Neural cell (in vitro differentiated cells): ENCODE measurements at regions not wholly inside any gene's neighbourhood (a gene's known extent, or its start where the extent isn't known, plus 50 kb on each side); places are given as distances from the start of the nearest gene placed in this dataset.

ENCODE experiments used
- H2AFZ ChIP-seq: fragments of 200-600, 300-800 bp; sonication (generic), shearing (Covaris generic); 2 replicates; pipeline ENCODE4 v1.6.0; 2014; ENCODE audit warnings: low read depth, mild to moderate bottlenecking, antibody characterized with exemption, low read length, moderate library complexity
- H3F3A ChIP-seq: fragments of 200-600 bp; shearing (Covaris generic); 2 replicates; pipeline ENCODE4 v1.6.1; 2016; ENCODE audit warnings: mild to moderate bottlenecking, moderate library complexity, mixed read lengths, antibody characterized with exemption, low read length; ENCODE audit not compliant: insufficient read depth, poor library complexity, severe bottlenecking
- H3K27ac ChIP-seq: fragments of 200-600, 300-800 bp; sonication (generic), shearing (Covaris generic); 2 replicates; pipeline ENCODE4 v1.5.1; 2014; ENCODE audit warnings: mild to moderate bottlenecking, low read length, moderate library complexity
- H3K27me3 ChIP-seq: fragments of 300-800, 200-600 bp; sonication (generic), shearing (Covaris generic); 2 replicates; pipeline ENCODE4 v1.6.0; 2014; ENCODE audit warnings: mild to moderate bottlenecking, low read depth, low read length, moderate library complexity; ENCODE audit not compliant: insufficient read depth
- H3K36me3 ChIP-seq: fragments of 300-800, 200-600 bp; sonication (generic), shearing (Covaris generic); 2 replicates; pipeline ENCODE4 v1.5.1; 2014; ENCODE audit warnings: mild to moderate bottlenecking, antibody characterized with exemption, low read length, moderate library complexity; ENCODE audit not compliant: insufficient read depth
- H3K4me2 ChIP-seq: fragments of 300-800, 200-600 bp; sonication (generic), shearing (Covaris generic); 2 replicates; pipeline ENCODE4 v1.6.0; 2014; ENCODE audit warnings: mild to moderate bottlenecking, low read length
- H3K4me3 ChIP-seq: fragments of 300-800, 200-600 bp; sonication (generic), shearing (Covaris generic); 2 replicates; pipeline ENCODE4 v1.5.1; 2014; ENCODE audit warnings: mild to moderate bottlenecking, low read length, moderate library complexity
- H3K79me2 ChIP-seq: fragments of 200-600 bp; shearing (Covaris generic); replicated peaks from 2 replicates; pipeline ENCODE4 v1.6.0; 2014; ENCODE audit warnings: mild to moderate bottlenecking, low read length, moderate library complexity; ENCODE audit not compliant: insufficient read depth
- H3K9ac ChIP-seq: fragments of 300-800, 200-600 bp; sonication (generic), shearing (Covaris generic); 2 replicates; pipeline ENCODE4 v1.6.1; 2016; ENCODE audit warnings: mild to moderate bottlenecking, low read length, mixed read lengths
- H3K9me2 ChIP-seq: fragments of 200-600 bp; shearing (Covaris generic); 2 replicates; pipeline ENCODE4 v1.6.1; 2016; ENCODE audit warnings: mild to moderate bottlenecking, low read length, mixed read lengths; ENCODE audit not compliant: insufficient read depth
- H3K9me3 ChIP-seq: fragments of 200-600, 300-800 bp; sonication (generic), shearing (Covaris generic); 2 replicates; pipeline ENCODE4 v1.6.1; 2016; ENCODE audit warnings: mild to moderate bottlenecking, mixed run types, low read length, moderate library complexity, mixed read lengths
- H4K20me1 ChIP-seq: fragments of 200-600 bp; shearing (Covaris generic); 2 replicates; pipeline ENCODE4 v1.6.1; 2016; ENCODE audit warnings: mild to moderate bottlenecking, mixed run types; ENCODE audit not compliant: insufficient read depth
- CTCF ChIP-seq: fragments of 450-650 bp; IDR thresholded peaks from 2 replicates; pipeline ENCODE4 v1.5.1; 2014; ENCODE audit warnings: antibody characterized with exemption, mild to moderate bottlenecking, moderate library complexity; ENCODE audit not compliant: poor library complexity, severe bottlenecking
- EP300 ChIP-seq: fragments of 450-650 bp; conservative IDR thresholded peaks from 2 replicates; pipeline ENCODE4 v1.6.1; 2014; ENCODE audit warnings: antibody characterized with exemption, mild to moderate bottlenecking, moderate library complexity; ENCODE audit not compliant: poor library complexity, severe bottlenecking
- EZH2 ChIP-seq: fragments of 200-600, 300-800 bp; shearing (Covaris generic), sonication (generic); IDR thresholded peaks from 2 replicates; pipeline ENCODE4 v1.6.1; 2014; ENCODE audit warnings: antibody characterized with exemption, low read length, borderline replicate concordance, mild to moderate bottlenecking; ENCODE audit not compliant: insufficient read depth, poor library complexity, severe bottlenecking
- MXI1 ChIP-seq: fragments of 450-650 bp; conservative IDR thresholded peaks from 2 replicates; pipeline ENCODE4 v1.6.1; 2014; ENCODE audit warnings: antibody characterized with exemption, mild to moderate bottlenecking; ENCODE audit not compliant: poor library complexity, severe bottlenecking
- POLR2AphosphoS5 ChIP-seq: IDR thresholded peaks from 2 replicates; pipeline ENCODE4 v1.6.1; 2012
- RAD21 ChIP-seq: fragments of 450-650 bp; conservative IDR thresholded peaks from 2 replicates; pipeline ENCODE4 v1.6.1; 2014; ENCODE audit warnings: antibody characterized with exemption, mild to moderate bottlenecking, moderate library complexity
- REST ChIP-seq: IDR thresholded peaks from 2 replicates; pipeline ENCODE4 v1.6.1; 2012; ENCODE audit warnings: borderline replicate concordance
- SMC3 ChIP-seq: fragments of 450-650 bp; conservative IDR thresholded peaks from 2 replicates; pipeline ENCODE4 v1.6.1; 2014; ENCODE audit warnings: antibody characterized with exemption, mild to moderate bottlenecking, moderate library complexity; ENCODE audit not compliant: poor library complexity
- TAF1 ChIP-seq: IDR thresholded peaks from 2 replicates; pipeline ENCODE4 v1.6.1; 2012; ENCODE audit warnings: low read depth

DNA sequence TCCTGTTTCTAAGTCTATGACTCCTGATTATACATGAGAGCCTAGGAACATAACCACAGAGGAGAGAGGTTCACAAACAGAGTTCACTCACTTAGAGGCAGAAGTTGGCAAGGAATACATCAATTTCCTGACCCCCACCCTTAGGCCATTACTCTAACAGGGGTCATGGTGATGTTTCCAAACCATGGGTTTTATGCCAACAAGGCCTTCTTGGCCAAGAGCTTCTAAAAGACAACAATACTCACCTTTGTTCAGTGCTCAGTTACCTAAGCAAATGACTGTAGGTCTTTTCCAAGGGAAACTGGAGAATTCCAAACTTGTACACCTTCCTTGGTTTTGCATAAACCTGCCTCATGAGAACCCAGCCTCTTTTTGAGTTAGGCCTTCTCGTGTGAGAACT lies 52.6 kb downstream of the ERICH4 start:
- Histone ChIP-seq H3K4me3 (no peak overlapping the region), H3K9me3 (no peaks in the 10 kb centered on the region), H3K79me2 (no peaks in the 10 kb centered on the region), H3K9ac (no peak overlapping the region), H2AFZ (no peak overlapping the region), H3K9me2 (no peaks in the 10 kb centered on the region), H3F3A (no peaks in the 10 kb centered on the region), H3K36me3 (no peaks in the 10 kb centered on the region), H3K27me3 (no peaks in the 10 kb centered on the region), H3K27ac (no peak overlapping the region), H3K4me2 (no peak overlapping the region), H4K20me1 (no peaks in the 10 kb centered on the region)
- TF ChIP-seq EP300 (no peak), RAD21 (no peak), EZH2 (no peak), REST (no peak), POLR2AphosphoS5 (no peak), CTCF (no peak), SMC3 (no peak), TAF1 (no peak), MXI1 (no peak)

DNA sequence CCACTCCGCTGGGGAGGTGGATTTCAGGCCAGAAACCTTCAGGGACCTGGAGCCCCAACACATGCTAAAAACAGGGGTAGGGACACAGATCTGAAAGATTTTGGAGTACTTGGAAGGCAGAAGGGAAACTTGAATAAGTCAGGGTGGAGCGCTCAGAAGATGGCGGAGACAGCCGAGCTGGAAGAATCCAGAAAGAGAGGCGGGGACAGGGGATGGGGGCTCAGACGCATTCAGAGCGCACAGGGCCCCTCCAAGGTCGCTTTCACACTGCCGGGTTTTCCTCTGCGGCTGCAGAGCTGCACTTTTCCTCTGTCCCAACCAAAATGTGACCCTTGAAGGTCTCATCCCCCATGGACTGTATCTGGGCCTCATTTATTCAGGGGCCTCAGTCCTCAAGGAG lies 56.9 kb downstream of the ERICH4 start:
- Histone ChIP-seq H3K4me3 (no peak overlapping the region), H3K27me3 (no peaks in the 10 kb centered on the region), H4K20me1 (no peaks in the 10 kb centered on the region), H3K27ac (no peak overlapping the region), H2AFZ (no peak overlapping the region), H3K79me2 (no peaks in the 10 kb centered on the region), H3K9me3 (no peaks in the 10 kb centered on the region), H3K9ac (no peak overlapping the region), H3F3A (no peaks in the 10 kb centered on the region), H3K36me3 (no peaks in the 10 kb centered on the region), H3K9me2 (no peaks in the 10 kb centered on the region), H3K4me2 (no peak overlapping the region)
- TF ChIP-seq CTCF = no peak
- no peak for TF ChIP-seq EZH2
- TF ChIP-seq POLR2AphosphoS5 = no peak
- no peak for TF ChIP-seq RAD21
- no peak for TF ChIP-seq EP300
- TF ChIP-seq REST = no peak
- no peak for TF ChIP-seq TAF1
- no peak for TF ChIP-seq MXI1
- TF ChIP-seq SMC3 = no peak
